Sigmoid colon (tissue), 6 donors: ENCODE measurements at regions not wholly inside any gene's neighbourhood (a gene's known extent, or its start where the extent isn't known, plus 50 kb on each side); places are given as distances from the start of the nearest gene placed in this dataset.

Experiments
- DNase-seq: peaks from one replicate; pipeline ENCODE4 v3.0.0-alpha.2; 2019
- H3K27ac ChIP-seq, 4 donors: fragments of 200-600 bp; sonication (generic); one replicate each; pipeline ENCODE4 v1.5.1; 2016 to 2019; ENCODE audit warnings: mild to moderate bottlenecking in 1 of 4
- H3K27me3 ChIP-seq, 3 donors: fragments of 200-600 bp; sonication (generic); one replicate each; pipeline ENCODE4 v1.5.1; 2019; ENCODE audit warnings: mild to moderate bottlenecking in 1 of 3
- H3K36me3 ChIP-seq, 4 donors: fragments of 200-600 bp; sonication (generic); one replicate each; pipeline ENCODE4 v1.5.1; 2016 to 2019
- H3K4me1 ChIP-seq, 4 donors: fragments of 200-600 bp; sonication (generic); one replicate each; pipeline ENCODE4 v1.5.1; 2017 to 2019
- H3K4me3 ChIP-seq, 4 donors: fragments of 200-600 bp; sonication (generic); one replicate each; pipeline ENCODE4 v1.5.1; 2017 to 2019; ENCODE audit warnings: mild to moderate bottlenecking in 2 of 4, moderate library complexity in 1 of 4
- H3K9me3 ChIP-seq, 4 donors: fragments of 200-600 bp in 3 of 4; sonication (generic) in 3 of 4; one replicate each; pipeline versions ENCODE4 v1.5.1 to v1.6.1; 2013 to 2019
- EP300 ChIP-seq, 4 donors: sonication (generic); formaldehyde crosslinking; IDR thresholded peaks; one replicate each; pipeline ENCODE4 v1.6.1; 2017; ENCODE audit warnings: antibody characterized with exemption in 4 of 4
- POLR2A ChIP-seq, 2 donors: fragments of 450-650 bp; IDR thresholded peaks; one replicate each; pipeline ENCODE4 v1.6.1; 2016; ENCODE audit warnings: antibody characterized with exemption in 2 of 2, mild to moderate bottlenecking in 2 of 2, moderate library complexity in 2 of 2
- POLR2AphosphoS5 ChIP-seq, 4 donors: sonication (generic); formaldehyde crosslinking; IDR thresholded peaks; one replicate each; pipeline ENCODE4 v1.6.1; 2017; ENCODE audit warnings: antibody characterized with exemption in 4 of 4
- WGBS, 2 donors: extraction: QIAGEN DNeasy Blood & Tissue Kit; methylation state at CpG; one replicate each; pipeline ENCODE4 v1.1.7; 2013; 5-methylcytosine and 5-hydroxymethylcytosine counted together
- intact Hi-C: fragments of 100-400 bp; cut with DNase I; formaldehyde crosslinking; loops from one replicate; pipeline ENCODE4 v1.15.1; 2023
- TF ChIP-seq, protein P1 (sequence below), 4 experiments: fragments of 450-650 bp in 3 of 4; fragments of 200-600 bp in 1 of 4; IDR thresholded peaks; one replicate each; pipeline ENCODE4 v1.5.1; 2016 to 2019; ENCODE audit warnings: antibody characterized with exemption in 4 of 4, mild to moderate bottlenecking in 3 of 4, moderate library complexity in 2 of 4
- donor health status: healthy with polysubstance abuse.
- donor health status: healthy.

DNA sequence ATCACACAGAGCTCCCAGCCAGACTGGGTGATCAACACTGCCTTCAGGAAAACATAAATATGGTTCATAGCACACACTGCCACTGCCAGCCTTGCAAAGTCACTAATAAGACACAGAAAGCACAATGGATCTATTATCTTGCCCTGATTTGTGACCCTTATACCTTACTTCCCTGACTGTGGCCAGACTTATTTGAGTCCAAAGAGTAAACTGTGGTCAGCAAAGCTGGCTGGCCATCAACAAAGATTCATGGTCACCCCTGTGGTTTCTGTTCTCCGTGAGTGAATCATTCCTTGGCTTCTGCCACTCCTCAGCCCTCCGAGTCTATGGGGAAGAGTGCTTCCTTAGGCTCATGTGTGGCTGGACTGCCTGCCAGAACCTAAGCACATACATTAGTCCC is 437.7 kb downstream of the RAP2B start:
- TF ChIP-seq, protein P1, sequence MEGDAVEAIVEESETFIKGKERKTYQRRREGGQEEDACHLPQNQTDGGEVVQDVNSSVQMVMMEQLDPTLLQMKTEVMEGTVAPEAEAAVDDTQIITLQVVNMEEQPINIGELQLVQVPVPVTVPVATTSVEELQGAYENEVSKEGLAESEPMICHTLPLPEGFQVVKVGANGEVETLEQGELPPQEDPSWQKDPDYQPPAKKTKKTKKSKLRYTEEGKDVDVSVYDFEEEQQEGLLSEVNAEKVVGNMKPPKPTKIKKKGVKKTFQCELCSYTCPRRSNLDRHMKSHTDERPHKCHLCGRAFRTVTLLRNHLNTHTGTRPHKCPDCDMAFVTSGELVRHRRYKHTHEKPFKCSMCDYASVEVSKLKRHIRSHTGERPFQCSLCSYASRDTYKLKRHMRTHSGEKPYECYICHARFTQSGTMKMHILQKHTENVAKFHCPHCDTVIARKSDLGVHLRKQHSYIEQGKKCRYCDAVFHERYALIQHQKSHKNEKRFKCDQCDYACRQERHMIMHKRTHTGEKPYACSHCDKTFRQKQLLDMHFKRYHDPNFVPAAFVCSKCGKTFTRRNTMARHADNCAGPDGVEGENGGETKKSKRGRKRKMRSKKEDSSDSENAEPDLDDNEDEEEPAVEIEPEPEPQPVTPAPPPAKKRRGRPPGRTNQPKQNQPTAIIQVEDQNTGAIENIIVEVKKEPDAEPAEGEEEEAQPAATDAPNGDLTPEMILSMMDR (IDR thresholded peaks at IDR 0.05) = no peak
- WGBS, 2 donors = 44 to 65% methylated on average over 2 of the region's 2 CpGs
- Histone ChIP-seq H3K27me3 (no peaks in the 10 kb centered on the region), H3K9me3 (no peaks in the 10 kb centered on the region), H3K4me3 (no peak overlapping the region), H3K36me3 (no peaks in the 10 kb centered on the region), H3K4me1 (no peaks in the 10 kb centered on the region), H3K27ac (no peak overlapping the region)
- intact Hi-C loops = loop anchor here (5.0 kb wide), 2 partner anchors 557 to 572 kb away; no protein-coding TSS in a partner anchor
- no peak for DNase-seq

DNA sequence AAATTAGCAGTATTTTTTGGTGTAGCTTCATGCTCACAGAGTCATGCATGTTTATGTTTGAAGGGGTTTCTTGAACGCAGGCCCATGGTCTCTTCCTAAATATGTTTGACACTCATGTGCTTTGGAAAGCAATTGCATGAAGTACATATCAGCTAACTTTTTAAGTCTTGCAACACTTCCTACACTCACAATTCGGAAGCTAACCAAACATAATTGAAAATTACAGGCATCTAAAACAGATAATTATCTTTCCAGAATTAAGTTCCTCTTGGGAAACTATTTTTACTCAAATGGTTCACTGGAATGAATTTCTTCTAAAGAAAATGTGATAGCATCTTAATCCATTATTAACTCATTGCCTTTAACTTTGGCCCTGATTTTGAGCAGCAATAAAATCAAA is 438.9 kb downstream of the RAP2B start:
- no peaks in the 10 kb centered on the region for H3K36me3 ChIP-seq
- intact Hi-C loops = no loop called here
- no peaks in the 10 kb centered on the region for H3K4me1 ChIP-seq
- H3K4me3 ChIP-seq = no peak overlapping the region
- H3K9me3 ChIP-seq = no peaks in the 10 kb centered on the region
- whole genome bisulfite sequencing, 2 donors = 76 to 80% methylated on average over 2 of the region's 2 CpGs
- no peak for DNase-seq
- TF ChIP-seq, protein P1 (IDR thresholded peaks at IDR 0.05) = no peak
- TF ChIP-seq POLR2AphosphoS5 (IDR thresholded peaks at IDR 0.05) (no peak), POLR2A (IDR thresholded peaks at IDR 0.05) (no peak)
- H3K27me3 ChIP-seq = no peaks in the 10 kb centered on the region
- H3K27ac ChIP-seq = no peak overlapping the region

DNA sequence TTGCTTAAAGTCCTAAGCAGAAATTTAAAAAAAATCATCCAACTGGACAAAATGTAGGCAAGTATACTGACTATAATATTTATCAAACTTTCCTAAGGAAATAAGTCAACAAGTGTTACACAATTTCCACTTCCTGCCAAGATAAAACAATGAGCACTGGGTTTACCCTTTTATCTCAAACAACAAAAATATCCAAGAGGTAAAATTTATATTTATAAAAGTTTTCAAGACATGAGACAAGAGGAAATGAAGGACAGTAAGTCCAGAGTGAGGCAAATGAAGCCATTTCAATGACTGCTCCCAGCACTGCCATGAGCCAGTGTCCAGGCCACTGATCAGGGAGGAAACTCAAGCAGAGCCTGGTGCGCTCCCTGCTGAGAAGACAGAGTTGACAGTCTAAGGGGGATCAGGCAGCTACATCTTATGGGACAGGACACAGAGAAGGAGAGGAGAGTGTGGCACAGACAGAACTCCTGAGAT is 439.4 kb downstream of the RAP2B start:
- no peak overlapping the region for H3K27ac ChIP-seq
- no peak for TF ChIP-seq POLR2A (IDR thresholded peaks at IDR 0.05)
- TF ChIP-seq POLR2AphosphoS5 (IDR thresholded peaks at IDR 0.05) = no peak
- TF ChIP-seq, protein P1 (IDR thresholded peaks at IDR 0.05) = no peak
- TF ChIP-seq EP300 (IDR thresholded peaks at IDR 0.05) = no peak
- WGBS, 2 donors = 92 to 96% methylated on average over 1 of the region's 1 CpG
- no peaks in the 10 kb centered on the region for H3K27me3 ChIP-seq
- DNase-seq = no peak
- no peaks in the 10 kb centered on the region for H3K4me1 ChIP-seq
- H3K9me3 ChIP-seq = no peaks in the 10 kb centered on the region
- H3K36me3 ChIP-seq = no peaks in the 10 kb centered on the region
- H3K4me3 ChIP-seq = no peak overlapping the region
- intact Hi-C loops = no loop called here

DNA sequence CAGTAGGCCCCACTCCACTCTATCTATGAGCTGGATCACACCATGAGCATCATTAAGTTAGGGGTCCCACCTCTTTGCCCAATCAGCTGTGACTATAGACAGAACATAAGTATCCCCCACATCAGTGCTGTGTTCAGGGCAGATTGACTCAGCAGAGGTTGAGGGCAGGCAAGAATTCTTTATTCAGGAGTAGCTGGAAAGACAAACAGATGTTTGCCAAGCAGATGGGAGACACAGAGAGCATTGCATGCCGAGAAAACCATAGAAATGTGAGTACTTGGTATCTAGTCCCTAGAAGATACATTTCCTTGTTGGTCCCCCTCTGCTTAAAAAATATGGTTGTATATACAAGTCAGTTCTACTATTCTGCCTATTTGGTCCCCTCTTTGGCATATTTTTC is 440.8 kb downstream of the RAP2B start:
- no peak overlapping the region for H3K27ac ChIP-seq
- H3K4me1 ChIP-seq = no peaks in the 10 kb centered on the region
- H3K4me3 ChIP-seq = no peak overlapping the region
- no peaks in the 10 kb centered on the region for H3K36me3 ChIP-seq
- H3K9me3 ChIP-seq = no peaks in the 10 kb centered on the region
- intact Hi-C loops = no loop called here
- no peak for TF ChIP-seq POLR2AphosphoS5 (IDR thresholded peaks at IDR 0.05)
- TF ChIP-seq POLR2A (IDR thresholded peaks at IDR 0.05) = no peak
- TF ChIP-seq EP300 (IDR thresholded peaks at IDR 0.05) = no peak
- TF ChIP-seq, protein P1 (IDR thresholded peaks at IDR 0.05) = no peak
- no peak for DNase-seq
- no peaks in the 10 kb centered on the region for H3K27me3 ChIP-seq
- 93 to 95% methylated on average over 1 of the region's 1 CpG for WGBS, 2 donors

DNA sequence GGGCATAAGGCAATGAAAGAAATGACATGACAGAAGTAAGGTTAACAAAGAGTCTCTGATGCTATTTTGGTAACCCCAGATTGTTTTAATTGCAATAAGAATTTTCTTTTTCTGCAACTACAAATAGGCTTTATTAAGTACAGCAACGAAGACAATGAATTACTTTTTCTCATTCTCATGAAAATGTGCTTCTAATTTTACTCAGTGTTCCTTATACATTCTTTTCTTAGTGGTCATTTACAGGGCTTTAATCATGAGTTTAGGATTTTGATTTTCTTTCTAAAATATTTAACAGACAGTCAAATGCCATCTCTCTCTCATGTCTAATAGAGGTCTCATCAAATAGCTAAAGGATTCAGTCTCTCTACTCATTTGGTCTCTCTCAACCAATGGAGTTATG is 452.1 kb downstream of the RAP2B start:
- no peak overlapping the region for H3K27ac ChIP-seq
- no peak overlapping the region for H3K4me3 ChIP-seq
- 78 to 94% methylated on average over 1 of the region's 1 CpG for WGBS, 2 donors
- H3K27me3 ChIP-seq = no peaks in the 10 kb centered on the region
- intact Hi-C loops = no loop called here
- H3K9me3 ChIP-seq = no peaks in the 10 kb centered on the region
- no peaks in the 10 kb centered on the region for H3K4me1 ChIP-seq
- no peaks in the 10 kb centered on the region for H3K36me3 ChIP-seq
- TF ChIP-seq EP300 (IDR thresholded peaks at IDR 0.05) (no peak), POLR2A (IDR thresholded peaks at IDR 0.05) (no peak), POLR2AphosphoS5 (IDR thresholded peaks at IDR 0.05) (no peak)
- TF ChIP-seq, protein P1 (IDR thresholded peaks at IDR 0.05) = no peak
- DNase-seq = no peak
